Common myeloid progenitor, CD34-positive (primary cell): ENCODE measurements at regions not wholly inside any gene's neighbourhood (a gene's known extent, or its start where the extent isn't known, plus 50 kb on each side); places are given as distances from the start of the nearest gene placed in this dataset.
A peak's percentile ranks its signal among the peaks of the same experiment; 100 is the strongest.

Experiments used
- CTCF ChIA-PET: fragments of 350-600 bp; sonication (Branson Sonifier 250); formaldehyde crosslinking; loops from one replicate; lab custom pipeline; 2021; ENCODE audit warnings: antibody characterized with exemption; lab: Charles Lee
- POLR2A ChIA-PET: fragments of 350-600 bp; sonication (Branson Sonifier 250); formaldehyde crosslinking; loops from one replicate; lab custom pipeline; 2021; ENCODE audit warnings: antibody characterized with exemption; lab: Charles Lee
- DNase-seq, 3 donors: peaks; one replicate each; pipeline versions ENCODE4 v3.0.0 to v3.0.0-alpha.2; 2013
- H3K27ac ChIP-seq, 2 experiments: 1 replicate in 1 of 2; 2 replicates in 1 of 2; pipeline ENCODE4 v1.7.0; 2013; ENCODE audit warnings: inconsistent platforms in 2 of 2, low read length in 2 of 2, mild to moderate bottlenecking in 2 of 2, low read depth in 1 of 2, moderate library complexity in 1 of 2; ENCODE audit not compliant: severe bottlenecking in 2 of 2, insufficient read depth in 1 of 2, poor library complexity in 1 of 2
- H3K27me3 ChIP-seq, 5 experiments: replicated peaks in 2 of 5; 1 replicate in 3 of 5; 2 replicates in 2 of 5; pipeline versions ENCODE4 v1.6.1 to v1.7.0; 2013; ENCODE audit warnings: low read length in 4 of 5, mild to moderate bottlenecking in 2 of 5, moderate library complexity in 2 of 5, inconsistent platforms in 1 of 5; ENCODE audit not compliant: insufficient read depth in 5 of 5, control insufficient read depth in 4 of 5
- H3K36me3 ChIP-seq, 4 experiments: 1 replicate in 2 of 4; 2 replicates in 2 of 4; pipeline versions ENCODE4 v1.6.1 to v1.7.0; 2013; ENCODE audit warnings: low read length in 3 of 4, control low read depth in 1 of 4, mild to moderate bottlenecking in 1 of 4; ENCODE audit not compliant: control insufficient read depth in 4 of 4, insufficient read depth in 4 of 4
- H3K4me1 ChIP-seq, 4 experiments: 1 replicate in 3 of 4; 2 replicates in 1 of 4; pipeline versions ENCODE4 v1.6.1 to v1.7.1; 2013; ENCODE audit warnings: low read length in 3 of 4, mild to moderate bottlenecking in 3 of 4, control low read depth in 1 of 4, inconsistent platforms in 1 of 4, moderate library complexity in 1 of 4; ENCODE audit not compliant: control insufficient read depth in 4 of 4, insufficient read depth in 4 of 4; ENCODE audit errors: control extremely low read depth in 1 of 4
- H3K4me3 ChIP-seq, 7 experiments: 1 replicate in 4 of 7; 2 replicates in 3 of 7; pipeline versions ENCODE4 v1.5.1 to v1.7.0; 2013; ENCODE audit warnings: mild to moderate bottlenecking in 7 of 7, low read length in 6 of 7, moderate library complexity in 6 of 7, inconsistent platforms in 2 of 7, low read depth in 2 of 7, control low read depth in 1 of 7; ENCODE audit not compliant: insufficient read depth in 4 of 7, control insufficient read depth in 1 of 7; ENCODE audit errors: extremely low read depth in 1 of 7
- H3K9me3 ChIP-seq, 5 experiments: 1 replicate in 4 of 5; 2 replicates in 1 of 5; pipeline versions ENCODE4 v1.6.1 to v1.7.1; 2013; ENCODE audit warnings: low read length in 4 of 5, mild to moderate bottlenecking in 2 of 5, inconsistent platforms in 1 of 5, low read depth in 1 of 5, moderate library complexity in 1 of 5; ENCODE audit not compliant: control insufficient read depth in 4 of 5, insufficient read depth in 2 of 5; ENCODE audit errors: control extremely low read depth in 1 of 5
- WGBS: methylation state at CpG from one replicate; pipeline ENCODE4 v1.1.5; 2013; ENCODE audit not compliant: insufficient coverage; 5-methylcytosine and 5-hydroxymethylcytosine counted together

DNA sequence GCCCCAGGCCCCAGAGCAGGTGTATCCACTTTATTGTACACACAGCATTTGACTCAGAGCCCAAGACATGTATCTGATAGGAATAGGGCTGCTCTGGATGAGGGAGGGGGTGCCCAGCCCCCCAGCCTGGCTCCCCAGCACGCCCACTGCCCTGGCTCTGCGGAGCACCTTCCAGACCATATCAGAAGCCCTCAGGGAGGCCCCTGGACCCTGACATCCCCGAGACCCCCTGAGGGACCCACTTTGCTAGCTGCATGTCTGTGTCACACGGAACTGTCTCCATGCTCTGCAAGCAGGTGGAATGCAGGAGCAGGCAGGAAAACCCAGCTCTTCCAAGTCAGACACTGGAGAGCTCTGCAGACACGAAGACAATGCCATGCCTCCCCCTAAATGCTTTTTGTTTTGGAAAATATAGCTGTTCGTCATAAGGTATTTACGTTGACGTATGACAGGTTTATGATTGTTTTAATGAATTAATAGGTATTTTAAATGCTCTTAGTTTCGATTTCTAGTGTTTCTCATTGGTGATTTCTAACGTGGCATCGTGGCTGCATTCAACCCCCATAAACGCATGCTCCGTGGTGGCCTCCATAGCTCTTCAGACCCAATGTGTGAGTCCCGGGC lies 92.8 kb upstream of the INSIG1 start:
- CTCF ChIA-PET: interaction anchor here (0.8 to 1.6 kb wide), 6 partner anchors 10 to 157 kb away, joined by 3 to 6 read pairs (median 4); no protein-coding TSS in a partner anchor
- DNase-seq: no peak
- H3K4me3 ChIP-seq: peak overlapping the region in 4 of 7 experiments; percentile 7 to 82 (median 63)

DNA sequence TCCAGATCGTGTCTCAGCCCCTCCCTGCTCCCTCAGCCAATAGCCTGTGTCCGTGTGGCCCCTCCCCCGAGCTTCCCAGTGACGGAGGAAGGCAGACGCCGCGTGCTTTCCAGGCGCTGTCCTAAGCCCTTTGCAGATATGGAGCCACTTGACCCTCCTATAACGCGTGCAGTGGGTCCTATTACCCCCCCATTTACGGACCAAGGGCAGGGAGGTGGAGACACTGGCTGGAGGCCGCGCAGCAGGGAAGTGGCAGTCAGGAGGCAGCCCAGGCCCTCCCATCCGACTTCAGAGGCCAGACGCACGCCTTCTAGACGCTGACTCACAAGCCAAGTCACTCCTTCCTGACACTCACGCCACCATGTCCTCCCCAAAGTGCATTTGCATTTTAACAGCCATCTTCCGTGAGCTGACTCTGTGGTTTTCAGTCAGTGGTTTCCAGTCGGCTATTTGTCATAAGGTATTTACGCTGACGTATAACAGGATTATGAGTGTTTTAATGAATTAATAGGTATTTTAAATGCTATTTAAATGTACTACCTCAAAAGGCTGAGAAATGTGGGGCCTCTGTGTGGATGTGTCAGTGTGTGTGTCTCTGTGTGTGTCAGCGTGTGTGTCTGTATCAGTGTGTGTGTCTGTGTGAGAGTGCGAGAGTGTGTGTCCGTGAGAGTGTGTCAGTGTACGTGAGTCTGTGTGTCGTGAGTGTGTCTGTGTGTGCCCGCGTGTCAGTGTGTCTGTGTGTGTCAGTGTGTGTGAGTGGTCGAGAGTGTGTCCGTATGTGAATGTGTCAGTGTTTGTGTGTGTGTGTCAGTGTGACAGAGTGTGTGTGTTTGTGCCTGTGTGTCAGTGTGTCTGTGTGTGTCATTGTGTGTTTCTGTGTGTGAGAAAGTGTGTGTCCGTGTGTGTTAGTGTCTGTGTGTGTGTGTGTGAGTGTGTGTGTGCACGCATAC lies 92.0 kb upstream of the INSIG1 start:
- H3K27me3 ChIP-seq: no peaks in the 10 kb centered on the region
- no peaks in the 10 kb centered on the region for H3K36me3 ChIP-seq
- H3K4me1 ChIP-seq: peaks cover 0 to 38% (median 27%) of the 10 kb centered on the region in 4 experiments
- peaks cover 0 to 12% (median 3%) of the 10 kb centered on the region in 5 experiments for H3K9me3 ChIP-seq
- peak overlapping the region in 6 of 7 experiments; percentile 55 to 82 (median 65) for H3K4me3 ChIP-seq
- peak overlapping the region; percentile 97 to 99 for H3K27ac ChIP-seq
- ChIA-PET POLR2A (interaction anchor here (0.6 to 3.2 kb wide), 6 partner anchors 12 to 99 kb away, joined by 3 to 97 read pairs (median 4); partner anchors contain the start of gene INSIG1), CTCF (interaction anchor here (0.8 to 1.6 kb wide), 9 partner anchors 9 to 156 kb away, joined by 3 to 7 read pairs (median 4); partner anchors contain the start of gene INSIG1)
- 5% methylated on average over 31 of the region's 33 CpGs for WGBS
- peak; percentile 99 to 100 (median 99) for DNase-seq

More for the DNA sequence above, 92.8 kb upstream of the INSIG1 start:
- 62% methylated on average over 13 of the region's 14 CpGs for WGBS
- POLR2A ChIA-PET: interaction anchor here (0.5 to 3.2 kb wide), 5 partner anchors 11 to 201 kb away, joined by 3 to 97 read pairs (median 3); partner anchors contain the start of gene INSIG1
- Histone ChIP-seq H3K9me3 (peaks cover 0 to 12% (median 6%) of the 10 kb centered on the region in 5 experiments), H3K27ac (peak overlapping the region; percentile 97 to 99), H3K36me3 (no peaks in the 10 kb centered on the region), H3K4me1 (peaks cover 0 to 38% (median 27%) of the 10 kb centered on the region in 4 experiments), H3K27me3 (no peaks in the 10 kb centered on the region)

DNA sequence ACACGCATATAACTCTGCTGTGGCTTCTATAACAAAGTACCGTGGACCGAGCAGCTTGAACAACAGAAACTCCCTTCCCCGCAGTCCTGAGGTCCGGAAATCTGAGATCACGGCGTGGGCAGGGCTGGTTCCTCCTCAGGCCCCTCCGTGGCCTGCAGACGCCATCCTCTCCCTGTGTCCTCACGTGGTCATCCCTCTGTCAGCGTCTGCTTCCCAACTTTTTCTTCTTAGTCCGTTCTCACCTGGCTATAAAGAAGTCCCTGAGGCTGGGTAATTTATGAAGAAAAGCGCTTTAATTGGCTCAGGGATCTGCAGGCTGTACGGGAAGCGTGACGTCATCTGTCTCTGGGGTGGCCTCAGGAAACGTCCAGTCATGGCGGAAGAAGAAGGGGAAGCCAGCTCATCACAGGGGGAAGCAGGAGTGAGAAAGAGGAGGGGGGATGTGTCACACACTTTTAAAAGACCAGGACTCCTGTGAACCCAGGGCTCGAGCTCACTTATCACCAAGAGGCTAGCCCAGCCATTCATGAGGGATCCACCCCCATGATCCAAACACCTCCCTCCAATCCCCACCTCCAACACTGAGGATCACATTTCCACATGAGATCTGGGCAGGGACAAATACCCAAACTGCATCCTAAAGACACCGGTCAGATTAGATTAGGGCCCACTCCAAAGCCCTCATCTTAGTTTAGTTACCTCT lies 91.2 kb upstream of the INSIG1 start:
- ChIA-PET POLR2A (interaction anchor here (1.1 to 3.2 kb wide), 3 partner anchors 11 to 91 kb away, joined by 5 to 97 read pairs (median 6); partner anchors contain the start of gene INSIG1), CTCF (interaction anchor here (1.0 to 1.2 kb wide), 3 partner anchors 13 to 96 kb away, joined by 3 to 7 read pairs (median 3); partner anchors contain the start of gene INSIG1)
- Histone ChIP-seq H3K9me3 (peaks cover 0 to 11% (median 3%) of the 10 kb centered on the region in 5 experiments), H3K27me3 (no peaks in the 10 kb centered on the region), H3K4me3 (peak overlapping the region in 5 of 7 experiments; percentile 55 to 82 (median 66)), H3K27ac (peak overlapping the region; percentile 97 to 99), H3K36me3 (no peaks in the 10 kb centered on the region), H3K4me1 (peaks cover 0 to 38% (median 27%) of the 10 kb centered on the region in 4 experiments)
- 20% methylated on average over 15 of the region's 20 CpGs for WGBS
- DNase-seq: peak; percentile 97 to 98 (median 98)

DNA sequence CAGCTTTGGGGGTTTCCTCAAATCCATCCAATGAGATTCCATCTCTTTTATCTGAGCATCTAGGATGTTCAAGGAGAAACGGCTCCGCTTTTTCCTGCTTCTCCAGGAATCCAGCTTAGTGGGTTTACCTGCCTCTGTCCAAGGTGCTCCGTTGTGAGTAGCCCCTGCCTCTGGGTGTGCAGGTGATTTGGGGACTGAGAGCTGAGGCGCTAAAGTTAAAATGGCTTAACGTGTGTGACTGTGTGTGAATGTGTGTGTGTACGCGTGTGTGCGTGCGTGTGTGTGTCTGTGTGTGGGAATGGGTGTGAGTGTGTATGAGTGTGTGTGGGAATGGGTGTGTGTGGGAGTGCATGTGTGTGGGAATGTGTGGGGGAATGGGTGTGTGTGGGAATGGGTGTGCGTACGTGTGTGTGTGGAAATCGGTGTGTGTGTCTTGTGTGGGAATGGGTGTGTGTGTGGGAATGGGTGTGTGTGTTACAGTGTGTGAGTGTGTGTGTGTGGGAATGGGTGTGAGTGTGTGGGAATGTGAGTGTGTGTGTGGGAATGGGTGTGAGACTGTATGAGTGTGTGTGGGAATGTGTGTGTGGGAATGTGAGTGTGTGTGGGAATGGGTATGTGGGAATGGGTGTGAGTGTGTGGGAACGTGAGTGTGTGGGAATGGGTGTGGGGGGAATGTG lies 90.2 kb upstream of the INSIG1 start:
- Histone ChIP-seq H3K36me3 (no peaks in the 10 kb centered on the region), H3K4me3 (no peak overlapping the region), H3K27ac (peak overlapping the region in 1 of 2 experiments; percentile 99), H3K9me3 (peaks cover 0 to 3% (median 0%) of the 10 kb centered on the region in 5 experiments), H3K4me1 (peaks cover 0 to 38% (median 27%) of the 10 kb centered on the region in 4 experiments), H3K27me3 (no peaks in the 10 kb centered on the region)
- POLR2A ChIA-PET: interaction anchor here (3.2 kb wide), 1 partner anchor 90 kb away, joined by 97 read pairs; the partner anchor contains the start of gene INSIG1
- CTCF ChIA-PET: interaction anchor here (0.8 to 1.2 kb wide), 2 partner anchors 91 to 137 kb away, joined by 4 to 7 read pairs; partner anchors contain the start of gene INSIG1
- peak in 1 of 3 donors; percentile 51 for DNase-seq
- WGBS: 93% methylated on average over 6 of the region's 13 CpGs

DNA sequence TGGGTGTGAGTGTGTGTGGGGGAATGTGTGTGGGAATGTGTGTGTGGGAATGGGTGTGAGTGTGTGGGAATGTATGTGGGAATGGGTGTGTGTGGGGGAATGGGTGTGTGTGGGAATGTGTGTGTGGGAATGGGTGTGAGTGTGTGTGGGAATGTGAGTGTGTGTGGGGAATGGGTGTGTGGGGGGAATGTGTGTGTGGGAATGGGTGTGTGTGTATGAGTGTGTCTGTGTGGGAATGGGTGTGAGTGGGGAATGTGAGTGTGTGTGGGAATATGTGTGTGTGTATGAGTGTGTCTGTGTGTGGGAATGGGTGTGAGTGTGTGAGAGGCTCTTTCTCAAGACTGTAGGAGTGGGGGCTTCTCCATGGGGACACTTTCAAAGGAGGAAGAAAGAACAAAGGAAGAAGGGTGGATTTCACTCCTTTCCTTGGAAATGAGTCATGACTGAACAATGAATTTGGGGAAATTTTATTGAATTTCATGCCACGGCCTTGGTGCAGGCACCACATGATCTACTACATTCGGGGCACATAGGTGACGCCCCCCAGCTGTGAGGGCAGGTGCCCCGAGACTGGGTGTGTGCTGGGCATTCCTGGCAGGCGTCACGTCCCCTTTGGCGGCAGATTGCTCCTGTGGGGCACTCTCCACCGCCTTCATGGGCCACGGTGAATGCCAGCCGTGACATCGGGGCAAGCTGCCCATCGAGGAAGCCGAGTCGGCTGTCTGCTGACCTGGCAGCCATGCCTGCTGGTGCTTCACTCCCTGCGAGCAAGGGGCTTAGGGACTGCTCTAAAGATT lies 88.8 kb upstream of the INSIG1 start:
- H3K27me3 ChIP-seq: no peaks in the 10 kb centered on the region
- H3K9me3 ChIP-seq: no peaks in the 10 kb centered on the region
- POLR2A ChIA-PET: no interaction called here
- peaks cover 0 to 36% (median 27%) of the 10 kb centered on the region in 4 experiments for H3K4me1 ChIP-seq
- no peak overlapping the region for H3K4me3 ChIP-seq
- H3K27ac ChIP-seq: no peak overlapping the region
- WGBS: 93% methylated on average over 14 of the region's 15 CpGs
- peak in 2 of 3 donors; percentile 13 to 53 for DNase-seq
- CTCF ChIA-PET: no interaction called here
- no peaks in the 10 kb centered on the region for H3K36me3 ChIP-seq
